ENCODE measurements at regions not wholly inside any gene's neighbourhood (a gene's known extent, or its start where the extent isn't known, plus 50 kb on each side); places are given as distances from the start of the nearest gene placed in this dataset.

GRCh38 chr17:12584727-12585126 is 81.0 kb upstream of the MYOCD start:
- TF ChIP-seq, protein P1, sequence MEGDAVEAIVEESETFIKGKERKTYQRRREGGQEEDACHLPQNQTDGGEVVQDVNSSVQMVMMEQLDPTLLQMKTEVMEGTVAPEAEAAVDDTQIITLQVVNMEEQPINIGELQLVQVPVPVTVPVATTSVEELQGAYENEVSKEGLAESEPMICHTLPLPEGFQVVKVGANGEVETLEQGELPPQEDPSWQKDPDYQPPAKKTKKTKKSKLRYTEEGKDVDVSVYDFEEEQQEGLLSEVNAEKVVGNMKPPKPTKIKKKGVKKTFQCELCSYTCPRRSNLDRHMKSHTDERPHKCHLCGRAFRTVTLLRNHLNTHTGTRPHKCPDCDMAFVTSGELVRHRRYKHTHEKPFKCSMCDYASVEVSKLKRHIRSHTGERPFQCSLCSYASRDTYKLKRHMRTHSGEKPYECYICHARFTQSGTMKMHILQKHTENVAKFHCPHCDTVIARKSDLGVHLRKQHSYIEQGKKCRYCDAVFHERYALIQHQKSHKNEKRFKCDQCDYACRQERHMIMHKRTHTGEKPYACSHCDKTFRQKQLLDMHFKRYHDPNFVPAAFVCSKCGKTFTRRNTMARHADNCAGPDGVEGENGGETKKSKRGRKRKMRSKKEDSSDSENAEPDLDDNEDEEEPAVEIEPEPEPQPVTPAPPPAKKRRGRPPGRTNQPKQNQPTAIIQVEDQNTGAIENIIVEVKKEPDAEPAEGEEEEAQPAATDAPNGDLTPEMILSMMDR (IDR thresholded peaks at IDR 0.05; ENCODE audit: low read depth, low read length): no peak
- Histone ChIP-seq H3K9me3 (ENCODE audit: severe bottlenecking) (no peaks in the 10 kb centered on the region), H3K4me3 (ENCODE audit: low read depth, low read length) (no peak overlapping the region), H3K27me3 (ENCODE audit: insufficient read depth, low read depth, severe bottlenecking) (no peaks in the 10 kb centered on the region), H3K36me3 (no peaks in the 10 kb centered on the region), H3K27ac (no peak overlapping the region)
- DNase-seq: no peak

DNA sequence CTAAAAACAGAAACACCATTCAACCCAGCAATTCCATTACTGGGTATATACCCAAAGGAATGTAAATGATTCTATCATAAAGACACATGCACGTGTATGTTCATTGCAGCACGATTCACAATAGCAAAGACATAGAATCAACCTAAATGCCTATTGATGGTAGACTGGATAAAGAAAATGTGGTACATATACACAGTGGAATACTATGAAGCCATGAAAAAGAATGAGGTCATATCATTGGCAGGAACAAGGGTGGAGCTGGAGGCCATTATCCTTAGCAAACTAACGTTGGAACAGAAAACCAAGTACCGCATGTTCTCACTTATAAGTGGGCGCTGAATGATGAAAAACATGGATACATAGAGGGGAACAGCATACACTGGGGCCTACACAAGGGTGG is 77.2 kb upstream of the MYOCD start:
- H3K27ac ChIP-seq: no peak overlapping the region
- no peak for DNase-seq
- TF ChIP-seq, protein P1 (IDR thresholded peaks at IDR 0.05; ENCODE audit: low read depth, low read length): no peak
- no peaks in the 10 kb centered on the region for H3K9me3 ChIP-seq (ENCODE audit: severe bottlenecking)
- H3K36me3 ChIP-seq: no peaks in the 10 kb centered on the region
- no peaks in the 10 kb centered on the region for H3K27me3 ChIP-seq (ENCODE audit: insufficient read depth, low read depth, severe bottlenecking)
- H3K4me3 ChIP-seq (ENCODE audit: low read depth, low read length): no peak overlapping the region

- no peaks in the 10 kb centered on the region for H3K27me3 ChIP-seq (ENCODE audit: insufficient read depth, low read depth, severe bottlenecking)
- no peak overlapping the region for H3K27ac ChIP-seq
- no peaks in the 10 kb centered on the region for H3K36me3 ChIP-seq
- DNase-seq: no peak
- TF ChIP-seq, protein P1 (IDR thresholded peaks at IDR 0.05; ENCODE audit: low read depth, low read length): no peak
- H3K9me3 ChIP-seq (ENCODE audit: severe bottlenecking): no peaks in the 10 kb centered on the region
- H3K4me3 ChIP-seq (ENCODE audit: low read depth, low read length): no peak overlapping the region
Measured at GRCh38 chr17:12590417-12590816, 75.3 kb upstream of the MYOCD start.

DNA sequence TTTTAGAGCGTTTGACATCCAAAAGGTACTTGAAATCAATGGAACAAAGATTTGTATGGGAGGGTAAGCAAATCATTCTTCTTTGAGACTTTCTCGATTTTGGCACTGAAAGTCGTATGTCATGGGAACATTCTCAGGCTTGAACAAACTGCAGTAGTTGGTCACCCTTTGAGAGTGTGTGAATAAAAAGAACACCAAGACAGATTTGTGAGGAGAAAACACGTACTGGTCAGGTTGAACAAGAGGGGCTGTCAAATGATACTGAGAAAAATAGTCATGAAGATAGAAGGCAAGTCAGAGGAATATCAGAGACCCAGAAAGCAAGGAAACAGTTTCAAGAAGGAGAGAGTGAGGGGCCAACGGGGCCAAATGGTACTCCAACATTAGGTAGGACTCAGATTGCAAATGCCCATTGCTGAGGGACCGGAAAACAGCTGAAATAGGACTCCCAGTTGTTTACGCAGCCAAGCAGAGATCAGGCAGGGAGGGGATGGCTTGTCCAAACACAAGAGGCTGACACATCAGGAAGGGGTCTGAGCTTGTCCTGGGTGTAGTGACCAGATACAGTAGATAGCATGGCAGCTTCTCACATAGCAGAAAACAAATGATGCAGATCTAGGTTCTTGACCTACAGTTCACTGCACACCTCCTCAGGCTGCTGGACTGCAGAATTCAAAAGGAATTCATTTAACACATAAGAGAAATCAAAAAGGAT is 74.5 kb upstream of the MYOCD start:
- TF ChIP-seq, protein P1 (IDR thresholded peaks at IDR 0.05; ENCODE audit: low read depth, low read length): no peak
- H3K27me3 ChIP-seq (ENCODE audit: insufficient read depth, low read depth, severe bottlenecking): no peaks in the 10 kb centered on the region
- no peak for DNase-seq

DNA sequence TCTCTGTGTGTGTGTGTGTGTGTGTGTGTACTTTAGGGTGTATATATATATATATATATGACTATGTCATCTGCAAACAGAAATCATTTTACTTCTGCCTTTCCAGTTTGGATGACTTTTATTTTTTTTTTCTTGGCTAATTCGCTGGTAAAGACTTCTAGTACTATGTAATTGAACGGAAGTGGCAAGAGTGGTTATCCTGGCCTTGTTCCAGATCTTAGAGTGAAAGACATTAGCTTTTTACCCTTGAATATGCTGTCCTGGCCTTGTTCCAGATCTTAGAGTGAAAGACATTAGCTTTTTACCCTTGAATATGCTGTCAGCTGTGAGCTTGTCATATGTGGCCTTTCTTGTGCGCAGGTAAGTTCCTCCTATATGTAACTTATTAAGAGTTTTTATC is 72.7 kb upstream of the MYOCD start:
- DNase-seq: no peak
- Histone ChIP-seq H3K9me3 (ENCODE audit: severe bottlenecking) (no peaks in the 10 kb centered on the region), H3K4me3 (ENCODE audit: low read depth, low read length) (no peak overlapping the region), H3K36me3 (no peaks in the 10 kb centered on the region), H3K27ac (no peak overlapping the region), H3K27me3 (ENCODE audit: insufficient read depth, low read depth, severe bottlenecking) (no peaks in the 10 kb centered on the region)
- TF ChIP-seq, protein P1 (IDR thresholded peaks at IDR 0.05; ENCODE audit: low read depth, low read length): no peak

More for the DNA sequence above, 74.5 kb upstream of the MYOCD start:
- Histone ChIP-seq H3K27ac (no peak overlapping the region), H3K36me3 (no peaks in the 10 kb centered on the region), H3K4me3 (ENCODE audit: low read depth, low read length) (no peak overlapping the region), H3K9me3 (ENCODE audit: severe bottlenecking) (no peaks in the 10 kb centered on the region)

GRCh38 chr17:12596961-12597360 is 68.7 kb upstream of the MYOCD start:
- no peaks in the 10 kb centered on the region for H3K27me3 ChIP-seq (ENCODE audit: insufficient read depth, low read depth, severe bottlenecking)
- no peak for DNase-seq
- no peaks in the 10 kb centered on the region for H3K36me3 ChIP-seq
- TF ChIP-seq, protein P1 (IDR thresholded peaks at IDR 0.05; ENCODE audit: low read depth, low read length): no peak
- no peak overlapping the region for H3K4me3 ChIP-seq (ENCODE audit: low read depth, low read length)
- no peak overlapping the region for H3K27ac ChIP-seq
- no peaks in the 10 kb centered on the region for H3K9me3 ChIP-seq (ENCODE audit: severe bottlenecking)

Data from WERI-Rb-1 (cell line).